GM21390 (cell line): ENCODE measurements at regions not wholly inside any gene's neighbourhood (a gene's known extent, or its start where the extent isn't known, plus 50 kb on each side); places are given as distances from the start of the nearest gene placed in this dataset.
A peak's percentile ranks its signal among the peaks of the same experiment; 100 is the strongest.
"Not testable (repeated sequence)": the region's sequence is repeated elsewhere in the genome, so short reads cannot be mapped to it uniquely, and the experiment has no call there.

Source experiments
- ATAC-seq: cut with Tn5 transposase; IDR thresholded peaks from one replicate; pipeline ENCODE4 v1.9.1; 2021; ENCODE audit not compliant: unreplicated experiment

DNA sequence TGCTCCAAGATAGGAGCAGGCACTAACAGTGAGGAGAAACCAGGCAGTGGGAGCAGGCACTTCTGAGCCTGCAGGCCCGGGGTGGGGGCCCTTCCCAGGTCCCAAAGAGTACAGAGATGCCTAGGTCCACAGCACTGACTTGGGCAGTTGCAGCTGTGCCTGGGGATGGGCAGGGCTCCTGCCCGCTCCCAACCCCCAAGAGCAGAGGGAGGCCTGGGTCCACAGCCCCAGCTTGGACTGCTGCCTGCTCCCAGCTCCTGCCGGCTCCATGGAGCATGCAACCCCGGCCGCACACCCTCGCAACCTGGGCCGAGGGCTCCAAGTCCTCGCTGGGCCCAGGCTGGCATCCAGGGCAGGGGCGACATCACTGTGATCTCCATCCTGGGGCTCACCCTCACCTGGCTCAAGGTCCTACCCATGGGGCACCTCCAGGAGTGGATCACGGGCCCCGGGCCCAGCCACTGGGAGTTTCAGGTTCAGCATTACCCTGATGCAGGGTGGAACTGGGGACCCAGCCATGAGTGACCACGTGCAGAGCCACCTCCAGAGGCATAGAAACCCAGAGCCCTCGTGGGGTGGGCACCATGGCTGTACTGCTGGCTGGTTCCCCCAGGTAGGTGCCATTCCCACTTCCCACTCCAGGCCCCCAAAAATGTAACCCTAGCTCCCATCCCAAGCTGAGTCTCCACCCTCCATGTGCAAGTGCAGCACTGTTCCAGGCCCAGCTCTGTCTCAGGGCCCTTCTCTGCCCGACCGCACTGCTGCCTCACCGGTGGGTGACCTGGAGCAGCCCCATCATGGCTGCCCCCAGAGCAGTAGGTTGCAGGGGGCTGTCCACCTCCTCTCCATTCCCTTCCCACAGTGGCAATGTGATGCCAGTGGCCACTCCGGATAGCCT, 325.6 kb downstream of the NR4A2 start:
- ATAC-seq = no peak

DNA sequence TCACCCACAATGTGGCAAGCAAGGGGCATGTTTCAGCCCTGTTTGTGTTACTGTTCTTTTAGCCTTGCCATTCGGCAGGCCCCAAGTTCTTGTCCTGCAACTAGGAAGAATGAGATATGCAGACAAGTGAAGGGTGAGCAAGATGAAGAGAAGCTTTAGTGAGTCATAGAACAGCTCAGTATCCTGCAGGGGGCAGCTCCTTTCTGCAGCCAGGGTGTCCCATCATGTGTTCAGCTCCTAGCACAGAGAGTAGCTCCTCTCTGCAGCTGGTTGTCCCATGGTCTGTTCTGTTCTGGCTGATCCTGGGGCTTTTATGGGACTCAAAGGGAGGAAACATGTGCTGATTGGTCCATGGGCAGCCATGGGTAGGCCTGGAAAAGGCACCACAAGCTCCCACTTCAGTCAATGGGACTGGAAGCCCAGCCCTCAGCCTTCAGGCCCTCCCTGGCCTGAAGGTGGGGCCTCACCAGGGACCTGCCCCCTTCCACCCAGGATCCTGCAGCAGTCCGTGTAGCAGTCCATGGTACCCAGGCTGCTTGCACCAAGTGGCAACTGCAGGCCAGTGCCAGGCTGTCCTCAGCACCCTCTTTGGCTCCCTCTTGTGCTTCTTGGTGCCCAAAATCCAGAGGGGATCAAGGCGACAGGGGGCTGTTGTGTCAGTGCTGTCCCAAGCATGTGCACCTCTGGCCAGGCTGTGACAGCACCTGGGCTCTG, 326.4 kb downstream of the NR4A2 start:
- ATAC-seq = peak; percentile 40

DNA sequence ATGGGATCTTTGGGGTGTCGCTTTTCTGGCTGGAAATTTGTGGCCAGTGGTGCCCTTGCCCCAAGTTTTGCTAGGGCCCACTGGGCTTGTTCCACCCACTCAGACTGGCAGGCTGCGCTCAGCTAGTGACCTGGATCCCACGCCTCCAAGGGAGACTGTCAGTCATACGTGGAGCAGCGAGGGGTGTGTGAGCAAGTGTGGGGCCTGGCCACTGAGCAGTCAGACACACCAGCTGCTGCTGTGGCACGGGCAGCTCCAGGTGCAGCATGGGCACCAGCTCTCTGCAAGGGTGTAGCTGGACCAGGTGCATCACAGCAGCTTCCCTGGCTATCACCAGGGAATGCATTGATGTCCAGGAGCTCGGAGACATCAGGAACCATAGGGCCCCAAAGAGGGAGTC, 327.0 kb downstream of the NR4A2 start:
- no peak for ATAC-seq

DNA sequence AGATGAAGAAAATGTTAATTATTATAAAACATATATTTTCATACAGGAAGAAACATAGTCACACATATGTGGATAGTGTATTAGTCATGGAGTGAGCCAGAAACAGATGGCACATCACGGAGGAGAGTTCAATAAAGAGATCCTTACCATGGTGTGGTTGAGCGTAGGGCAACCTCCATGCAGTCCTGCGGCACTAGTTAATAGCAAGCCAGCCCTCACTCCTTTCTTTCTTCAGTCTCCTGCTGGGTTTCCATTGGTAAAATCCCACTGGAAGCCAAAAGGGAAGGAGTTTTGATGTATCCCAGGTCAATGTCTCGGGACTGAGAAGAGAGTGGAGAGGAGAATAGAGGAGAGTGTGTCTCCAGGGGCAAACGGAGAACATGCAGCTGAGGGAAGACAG, 328.1 kb downstream of the NR4A2 start:
- ATAC-seq = no peak

DNA sequence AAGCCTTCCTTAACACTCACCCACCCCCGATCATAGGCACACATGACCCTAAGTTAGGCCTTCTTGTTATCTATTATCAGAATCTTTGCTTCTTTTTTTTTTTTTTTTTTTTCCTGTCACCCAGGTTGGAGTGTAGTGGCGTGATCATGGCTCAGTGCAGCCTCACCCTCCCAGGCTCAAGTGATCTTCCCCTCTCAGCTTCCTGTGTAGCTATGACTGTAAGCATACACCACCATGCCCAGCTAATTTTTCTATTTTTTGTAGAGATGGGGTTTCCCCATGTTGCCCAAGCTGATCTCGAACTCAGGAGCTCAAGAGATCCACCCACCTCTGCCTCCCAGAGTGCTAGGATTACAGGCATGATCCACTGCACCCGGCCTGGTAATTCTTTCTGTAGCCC, 328.7 kb downstream of the NR4A2 start:
- ATAC-seq = no peak

DNA sequence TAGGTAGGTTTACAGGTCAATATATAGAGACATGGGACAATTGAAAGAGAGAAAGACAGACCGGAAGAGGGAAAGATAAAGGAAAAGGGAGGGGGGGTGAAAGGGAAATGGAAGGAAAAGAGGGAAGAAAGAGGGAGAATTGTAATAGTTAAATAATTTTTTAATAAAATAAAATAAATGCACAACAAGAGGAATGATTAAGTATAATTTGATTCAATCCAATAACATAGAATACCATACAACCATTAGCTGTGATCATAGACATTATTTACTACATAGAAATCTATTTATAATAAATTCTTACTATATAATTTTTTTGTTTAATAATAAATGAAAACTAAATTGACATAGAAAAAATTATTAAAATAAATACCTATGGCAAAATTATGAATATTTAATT, 330.7 kb downstream of the NR4A2 start:
- no peak for ATAC-seq

DNA sequence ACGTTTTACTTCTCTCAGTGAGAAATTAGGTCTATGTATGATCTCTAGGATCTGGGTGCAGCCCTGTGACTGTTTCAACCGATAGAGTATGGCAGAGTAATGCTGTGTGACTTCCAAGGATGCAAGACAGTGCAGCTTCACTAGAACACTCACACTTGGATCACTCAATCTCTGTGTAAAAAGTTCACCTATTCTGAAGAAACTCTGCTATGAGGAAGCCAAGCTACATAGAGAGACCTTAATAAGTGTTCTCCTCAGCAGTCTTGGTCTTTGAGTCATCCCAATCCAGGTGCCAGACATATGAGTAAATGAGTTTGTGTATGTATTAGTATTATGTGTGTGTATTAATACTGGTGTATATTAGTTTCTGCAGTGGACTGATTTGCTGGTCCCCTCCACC, 335.0 kb downstream of the NR4A2 start:
- ATAC-seq = no peak

DNA sequence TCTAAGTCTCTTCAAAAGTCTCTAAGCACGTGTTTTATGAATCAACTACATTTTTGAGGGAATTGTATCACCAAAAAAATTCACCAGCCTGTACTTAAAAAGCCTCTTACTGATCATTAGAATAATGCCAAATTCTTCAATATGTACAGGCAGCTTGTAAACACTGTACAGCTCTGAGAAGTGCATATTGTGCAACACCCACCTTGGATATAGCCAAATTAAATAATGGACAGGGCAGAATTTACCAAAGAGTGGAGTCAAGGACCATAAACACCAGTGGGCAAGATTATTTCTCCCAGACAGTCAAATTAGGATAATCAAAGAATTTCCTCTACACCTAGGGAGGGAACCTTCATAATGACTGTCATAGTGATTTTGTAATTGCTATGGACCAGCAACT, 338.2 kb downstream of the NR4A2 start:
- ATAC-seq = no peak

DNA sequence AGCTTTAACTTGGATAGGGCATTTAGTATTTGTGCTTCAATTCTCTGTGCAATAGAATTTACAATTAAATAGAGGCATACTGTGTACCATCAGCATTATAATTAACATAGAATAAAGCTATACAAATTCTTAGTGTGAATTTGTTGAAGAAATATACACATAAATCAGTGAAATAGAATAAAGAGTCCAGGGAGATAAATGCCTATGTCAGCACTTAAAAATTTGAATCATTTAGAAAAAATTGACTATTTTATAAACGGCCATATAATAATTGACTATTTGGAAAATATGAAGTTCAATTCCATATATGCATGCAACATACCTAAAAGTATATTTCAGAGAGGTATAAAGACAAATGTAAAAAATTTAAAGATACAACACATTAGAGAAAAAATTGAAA, 348.7 kb downstream of the NR4A2 start:
- ATAC-seq = no peak

DNA sequence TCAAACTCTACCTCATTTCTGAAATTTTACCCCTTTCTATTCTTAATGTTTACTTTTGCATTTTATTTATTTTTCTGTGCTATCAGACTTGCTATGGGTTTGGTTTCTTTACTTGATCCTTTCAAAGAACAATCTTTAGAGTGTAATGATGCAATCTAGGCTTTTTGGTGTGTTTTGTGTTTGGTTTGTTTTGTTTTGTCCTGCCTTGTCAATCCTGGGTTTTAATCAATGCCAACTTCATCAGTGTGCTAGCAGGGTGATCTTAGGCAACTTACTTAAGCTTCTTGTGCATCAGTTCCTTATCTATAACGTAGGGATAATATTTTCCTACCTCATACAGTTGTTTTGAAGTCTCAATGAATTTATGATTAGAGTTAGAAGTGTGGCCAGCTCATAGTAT, 350.4 kb downstream of the NR4A2 start:
- no peak for ATAC-seq

DNA sequence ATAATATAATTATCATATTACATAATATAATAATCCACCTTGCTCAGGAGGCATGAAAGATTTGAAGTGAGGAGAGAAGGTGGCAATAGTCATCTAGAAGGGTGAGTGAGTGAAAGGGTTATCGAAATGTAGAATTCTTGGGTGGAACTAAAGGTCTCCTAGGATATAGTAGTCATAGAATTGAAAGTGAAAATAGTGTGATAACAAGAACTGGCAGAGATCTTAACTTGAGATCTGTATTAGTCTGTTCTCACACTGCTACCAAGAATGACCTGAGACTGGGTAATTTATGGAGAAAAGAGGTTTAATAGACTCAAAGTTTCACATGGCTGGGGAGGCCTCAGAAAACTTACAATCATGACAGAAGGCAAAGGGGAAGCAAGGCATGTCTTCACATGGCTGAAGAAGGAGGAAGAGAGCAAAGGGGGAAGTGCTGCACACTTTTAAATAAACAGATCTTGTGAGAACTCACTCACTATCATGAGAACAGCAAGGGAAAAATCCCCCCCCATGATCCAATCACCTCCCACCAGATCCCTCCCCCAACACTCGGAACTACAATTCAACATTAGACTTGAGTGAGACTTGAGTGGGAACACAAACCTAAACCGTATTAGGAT, 351.5 kb downstream of the NR4A2 start:
- ATAC-seq = peak; percentile 73

DNA sequence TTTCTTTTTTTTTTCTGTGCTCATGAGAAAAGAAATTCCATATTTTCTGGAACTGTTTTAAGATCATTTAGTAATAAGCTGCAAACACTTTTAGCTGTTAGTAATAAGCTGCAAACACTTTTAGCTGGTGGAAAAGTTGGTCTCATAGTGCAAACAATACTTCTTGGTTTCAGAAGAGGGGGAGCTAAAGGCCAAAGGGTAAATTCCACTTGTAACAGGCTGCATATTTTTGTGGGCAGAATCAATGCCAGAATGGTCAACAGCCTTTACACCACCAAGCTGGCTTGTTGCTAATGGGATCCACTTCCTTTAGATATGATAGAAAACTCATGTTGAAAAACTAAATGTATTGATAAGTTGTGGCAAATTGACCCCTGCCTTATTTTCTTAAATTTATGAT, 356.8 kb downstream of the NR4A2 start:
- no peak for ATAC-seq

DNA sequence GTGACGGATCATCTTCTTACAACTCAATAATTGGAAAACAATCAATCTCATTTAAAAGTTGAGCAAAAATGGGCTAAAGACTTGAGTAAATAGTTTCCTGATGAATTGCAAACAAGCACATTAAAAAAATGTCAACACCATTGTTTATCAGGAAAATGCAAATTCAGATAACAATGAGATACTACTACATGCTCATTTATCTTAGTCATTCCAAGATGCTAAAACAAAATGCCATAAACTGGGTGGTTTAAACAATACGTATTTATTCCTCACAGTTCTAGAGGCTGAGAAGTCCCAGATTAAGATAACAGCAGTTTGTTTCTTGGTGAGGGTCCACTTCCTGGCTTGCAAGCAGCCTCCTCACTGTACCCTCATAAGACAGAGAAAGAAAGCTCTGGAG, 359.6 kb downstream of the NR4A2 start:
- no peak for ATAC-seq

DNA sequence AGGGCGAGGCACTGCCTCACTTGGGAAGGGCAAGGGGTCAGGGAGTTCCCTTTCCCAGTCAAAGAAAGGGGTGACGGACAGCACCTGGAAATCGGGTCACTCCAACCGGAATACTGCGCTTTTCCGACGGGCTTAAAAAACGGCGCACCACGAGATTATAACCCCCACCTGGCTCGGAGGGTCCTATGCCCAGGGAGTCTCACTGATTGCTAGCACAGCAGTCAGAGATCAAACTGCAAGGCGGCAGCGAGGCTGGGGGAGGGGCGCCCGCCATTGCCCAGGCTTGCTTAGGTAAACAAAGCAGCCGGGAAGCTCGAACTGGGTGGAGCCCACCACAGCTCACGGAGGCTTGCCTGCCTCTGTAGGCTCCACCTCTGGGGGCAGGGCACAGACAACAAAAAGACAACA, 366.5 kb downstream of the NR4A2 start:
- not testable (repeated sequence) for ATAC-seq

DNA sequence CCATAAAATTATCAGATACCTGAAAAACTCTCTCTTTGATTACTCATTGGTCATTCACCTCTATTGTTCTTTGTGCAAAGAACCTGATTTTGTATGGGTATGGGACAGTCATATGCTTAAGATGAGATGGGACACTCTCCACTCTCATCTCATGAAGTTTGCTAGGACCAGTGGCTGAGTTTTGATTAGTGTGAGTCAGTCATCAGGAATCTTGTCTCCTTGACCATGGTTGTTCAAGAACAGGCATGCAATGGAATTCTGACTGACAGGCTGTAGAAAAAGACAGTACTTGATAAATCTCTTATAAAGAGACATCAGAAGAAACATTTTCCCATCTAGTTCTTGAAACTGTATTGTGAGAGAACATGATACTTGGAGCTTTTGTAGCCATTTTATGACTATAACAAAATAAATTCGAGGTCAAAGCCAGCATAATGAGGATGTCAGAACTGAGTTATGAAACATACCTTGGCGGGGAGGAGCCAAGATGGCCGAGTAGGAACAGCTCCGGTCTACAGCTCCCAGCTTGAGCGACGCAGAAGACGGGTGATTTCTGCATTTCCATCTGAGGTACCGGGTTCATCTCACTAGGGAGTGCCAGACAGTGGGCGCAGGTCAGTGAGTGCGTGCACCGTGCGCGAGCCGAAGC, 367.0 kb downstream of the NR4A2 start:
- ATAC-seq = no peak

DNA sequence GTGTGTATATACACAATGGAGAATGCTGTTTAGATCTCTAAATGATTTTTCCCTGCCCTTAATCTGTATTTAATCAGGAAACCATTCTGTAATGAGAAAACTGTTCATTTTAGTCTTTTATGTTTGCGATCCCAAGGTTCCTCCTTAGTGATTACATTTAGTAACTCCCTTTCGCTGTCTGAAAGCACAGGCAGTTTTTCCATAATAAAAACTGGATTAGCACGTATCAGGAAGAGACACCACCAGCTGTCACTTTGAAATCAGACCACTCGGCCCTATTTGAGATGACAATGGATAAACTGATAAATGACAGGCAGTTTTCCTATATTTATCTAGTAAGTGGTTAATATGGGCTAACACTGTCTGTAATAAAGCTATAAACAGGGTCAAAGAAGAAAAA, 370.9 kb downstream of the NR4A2 start:
- no peak for ATAC-seq

DNA sequence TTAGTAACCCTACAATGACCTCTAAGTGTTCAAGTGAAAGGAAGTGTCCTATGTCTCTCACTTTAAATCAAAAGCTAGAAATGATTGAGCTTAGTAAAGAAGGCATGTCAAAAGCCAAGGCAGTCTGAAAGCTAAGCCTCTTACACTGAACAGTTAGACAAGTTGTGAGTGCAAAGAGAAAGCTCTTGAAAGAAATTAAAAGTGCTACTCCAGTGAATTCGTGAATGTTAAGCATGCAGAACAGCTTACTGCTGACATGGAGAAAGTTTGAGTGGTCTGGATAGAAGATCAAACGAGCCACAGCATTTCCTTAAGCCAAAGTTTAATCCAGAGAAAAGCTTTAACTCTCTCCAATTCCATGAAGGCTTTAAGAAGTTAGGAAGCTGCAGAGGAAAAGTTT, 373.7 kb downstream of the NR4A2 start:
- ATAC-seq = no peak

DNA sequence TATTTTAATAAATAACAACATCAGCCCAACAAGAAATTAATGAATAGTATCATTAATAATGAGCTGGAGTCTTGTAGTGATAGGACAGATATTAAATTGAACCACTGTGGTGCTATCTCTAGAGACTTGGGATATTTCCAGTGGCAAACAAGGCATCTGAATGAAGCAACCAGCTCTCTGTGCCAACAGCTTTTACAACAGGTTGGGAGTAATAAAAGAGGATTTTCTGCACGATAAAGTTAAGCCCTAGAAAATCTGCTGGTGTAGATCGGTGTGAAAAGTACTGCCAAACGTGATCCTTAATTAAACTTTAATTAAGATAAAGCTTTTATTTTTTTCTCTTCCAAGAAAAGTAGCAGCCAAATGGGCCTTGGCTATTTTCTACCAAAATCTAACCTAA, 385.5 kb downstream of the NR4A2 start:
- ATAC-seq = no peak

DNA sequence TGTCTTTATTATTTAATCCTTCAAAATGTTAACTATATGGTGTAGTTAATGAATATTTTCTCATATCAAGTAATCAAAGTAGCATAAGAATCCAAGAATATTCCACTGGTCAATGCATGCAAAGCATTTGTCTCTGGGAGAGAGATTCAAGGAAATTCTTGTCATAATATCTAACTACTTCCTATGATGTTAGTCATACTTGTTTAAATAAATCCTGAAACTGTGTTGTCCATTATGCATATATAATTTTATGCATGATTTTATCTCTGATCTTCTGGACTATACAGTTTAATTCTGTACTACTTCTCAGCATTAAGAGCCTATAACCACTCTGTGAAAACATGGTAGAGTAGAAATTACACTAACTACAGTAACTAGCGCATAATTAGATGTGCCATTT, 388.3 kb downstream of the NR4A2 start:
- ATAC-seq = no peak

DNA sequence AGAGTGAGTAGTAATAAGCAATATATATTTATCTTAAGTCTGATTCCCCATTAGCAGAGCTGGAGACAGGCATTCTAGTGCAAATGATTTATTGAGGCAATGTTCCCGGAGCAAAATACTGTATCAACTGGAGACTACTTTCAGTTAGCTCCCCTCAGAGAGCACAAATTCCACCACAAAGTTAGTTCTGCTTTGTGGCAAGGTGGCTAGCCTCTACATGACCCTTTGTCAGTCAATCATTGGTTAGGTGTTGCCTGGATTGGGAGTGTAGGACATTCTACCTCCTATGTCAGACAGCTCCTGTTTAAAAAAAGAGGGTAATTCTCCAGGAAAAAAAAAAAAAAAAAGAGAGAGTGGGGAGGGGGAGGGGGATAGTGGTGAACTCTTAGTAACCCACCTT, 402.2 kb downstream of the NR4A2 start:
- no peak for ATAC-seq

DNA sequence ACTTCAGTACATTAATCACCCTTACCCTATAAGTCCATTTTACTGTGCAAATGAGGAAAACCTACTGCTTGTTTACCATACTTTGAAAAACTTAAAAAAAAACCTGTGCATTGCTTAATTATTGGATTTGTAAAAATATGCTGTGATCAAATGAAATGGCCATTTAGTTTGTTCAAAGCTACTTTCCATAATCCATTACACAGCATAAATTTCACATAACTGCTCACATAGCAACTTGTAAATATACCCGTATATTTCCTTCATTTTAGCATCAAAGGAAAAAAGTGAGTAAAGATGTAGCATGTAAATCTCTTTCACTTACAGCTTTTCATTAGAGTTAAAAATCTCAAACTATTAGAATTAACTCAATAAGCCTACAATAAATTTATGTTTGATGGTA, 415.1 kb downstream of the NR4A2 start:
- no peak for ATAC-seq

DNA sequence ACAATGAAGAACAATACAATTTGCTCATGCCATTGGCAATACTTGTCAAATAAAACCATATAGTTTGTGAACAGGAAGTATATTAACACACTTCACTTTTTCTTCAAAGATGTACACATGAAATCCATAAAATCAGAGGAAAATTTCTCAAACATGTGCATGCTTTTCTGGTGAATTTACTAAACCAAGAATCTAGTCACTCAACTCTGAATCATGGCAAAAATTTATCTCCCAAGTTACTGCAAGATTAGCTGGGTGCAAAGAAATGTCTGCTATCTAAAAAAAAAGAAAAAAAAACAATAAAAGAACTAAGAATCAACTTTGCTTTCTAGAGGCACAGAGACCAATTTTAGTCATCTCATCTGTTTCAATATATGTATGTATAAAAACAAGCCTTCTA, 419.2 kb downstream of the NR4A2 start:
- no peak for ATAC-seq
